Spleen (tissue), 11 donors: ENCODE measurements at regions not wholly inside any gene's neighbourhood (a gene's known extent, or its start where the extent isn't known, plus 50 kb on each side); places are given as distances from the start of the nearest gene placed in this dataset.
A peak's percentile ranks its signal among the peaks of the same experiment; 100 is the strongest.
"Not testable (repeated sequence)": the region's sequence is repeated elsewhere in the genome, so short reads cannot be mapped to it uniquely, and the experiment has no call there.

ENCODE experiments used
- DNase-seq: peaks from one replicate; pipeline ENCODE4 v3.0.0-alpha.2; 2020
- H3K27ac ChIP-seq, 8 donors: fragments of 200-600 bp; sonication (generic) in 7 of 8; 1 replicate in 4 of 8; 2 replicates in 4 of 8; pipeline versions ENCODE4 v1.5.0 to v1.8.0; 2016 to 2021; ENCODE audit warnings: inconsistent platforms in 4 of 8, mild to moderate bottlenecking in 4 of 8, moderate library complexity in 1 of 8
- H3K27me3 ChIP-seq, 7 donors: fragments of 200-600 bp; sonication (generic) in 6 of 7; replicated peaks in 1 of 7; 1 replicate in 4 of 7; 2 replicates in 3 of 7; pipeline versions ENCODE4 v1.5.0 to v1.8.0; 2016 to 2021; ENCODE audit warnings: inconsistent platforms in 3 of 7, mild to moderate bottlenecking in 1 of 7
- H3K36me3 ChIP-seq, 6 donors: fragments of 200-600 bp; sonication (generic) in 5 of 6; 1 replicate in 4 of 6; 2 replicates in 2 of 6; pipeline versions ENCODE4 v1.5.0 to v1.8.0; 2016 to 2021; ENCODE audit warnings: inconsistent platforms in 2 of 6
- H3K4me1 ChIP-seq, 6 donors: fragments of 200-600 bp; sonication (generic) in 5 of 6; 1 replicate in 3 of 6; 2 replicates in 3 of 6; pipeline versions ENCODE4 v1.5.0 to v1.8.0; 2016 to 2021; ENCODE audit warnings: inconsistent platforms in 3 of 6
- H3K4me3 ChIP-seq, 8 donors: fragments of 200-600 bp; sonication (generic) in 7 of 8; 1 replicate in 4 of 8; 2 replicates in 4 of 8; pipeline versions ENCODE4 v1.5.0 to v1.8.0; 2016 to 2021; ENCODE audit warnings: inconsistent platforms in 4 of 8, mild to moderate bottlenecking in 4 of 8, moderate library complexity in 2 of 8
- H3K9me3 ChIP-seq, 8 donors: fragments of 200-600 bp; sonication (generic) in 7 of 8; 1 replicate in 4 of 8; 2 replicates in 4 of 8; pipeline versions ENCODE4 v1.5.0 to v1.8.0; 2016 to 2021; ENCODE audit warnings: inconsistent platforms in 4 of 8
- CTCF ChIP-seq, 11 experiments: fragments of 200-600 bp in 7 of 11; fragments of 450-650 bp in 4 of 11; sonication (generic) in 4 of 11; IDR thresholded peaks in 8 of 11; conservative IDR thresholded peaks in 3 of 11; 1 replicate in 7 of 11; 2 replicates in 4 of 11; pipeline versions ENCODE4 v1.4.0 to v1.8.0; 2016 to 2021; ENCODE audit warnings: antibody characterized with exemption in 11 of 11, inconsistent platforms in 4 of 11, mild to moderate bottlenecking in 1 of 11
- POLR2A ChIP-seq, 3 donors: fragments of 450-650 bp; IDR thresholded peaks; one replicate each; pipeline ENCODE4 v1.5.1; 2017; ENCODE audit warnings: antibody characterized with exemption in 3 of 3, mild to moderate bottlenecking in 1 of 3
- POLR2AphosphoS5 ChIP-seq, 3 donors: sonication (generic); formaldehyde crosslinking; IDR thresholded peaks; one replicate each; pipeline ENCODE4 v1.5.1; 2017; ENCODE audit warnings: antibody characterized with exemption in 3 of 3
- WGBS, 5 donors: extraction: QIAGEN DNeasy Blood & Tissue Kit in 3 of 5; methylation state at CpG; one replicate each; pipeline versions ENCODE4 v1.1.5 to v1.1.7; 2013 to 2018; 5-methylcytosine and 5-hydroxymethylcytosine counted together
- intact Hi-C: fragments of 100-400 bp; cut with DNase I; formaldehyde crosslinking; loops from one replicate; pipeline ENCODE4 v1.15.0; 2023; ENCODE audit warnings: low total_unique reads
- donor health status: healthy with polysubstance abuse.
- donor health status: DM: no; HTN: no; CAD: no; lungs with moderate emphysema.
- donor health status: DM: no; HTN: no; CAD: no.
- donor health status: Bipolar disorder and iron deficiency.
- donor health status: healthy.
- donor health status: DM: no; HTN: no; CAD: no.
- donor health status: DM: yes; HTN: yes; CAD: no.

GRCh38 chr4:159944477-159944876 is 841.6 kb downstream of the RAPGEF2 start:
- TF ChIP-seq POLR2A (IDR thresholded peaks at IDR 0.05) (no peak), POLR2AphosphoS5 (IDR thresholded peaks at IDR 0.05) (no peak), CTCF (IDR thresholded peaks at IDR 0.05 in 8 of 11, conservative IDR thresholded peaks at IDR 0.05 in 3 of 11) (no peak)
- no peak for DNase-seq
- Histone ChIP-seq H3K27ac (no peak overlapping the region), H3K9me3 (peaks cover 0 to 4% (median 0%) of the 10 kb centered on the region in 8 donors), H3K4me3 (no peak overlapping the region), H3K4me1 (no peaks in the 10 kb centered on the region), H3K27me3 (no peaks in the 10 kb centered on the region), H3K36me3 (no peaks in the 10 kb centered on the region)
- 83 to 94% (median 89%) methylated on average over 4 of the region's 4 CpGs for WGBS, 5 donors
- intact Hi-C loops: no loop called here

GRCh38 chr4:159946983-159947615 is 844.2 kb downstream of the RAPGEF2 start:
- no peak for TF ChIP-seq POLR2A (IDR thresholded peaks at IDR 0.05)
- TF ChIP-seq CTCF (IDR thresholded peaks at IDR 0.05 in 8 of 11, conservative IDR thresholded peaks at IDR 0.05 in 3 of 11): peak in 8 of 11 experiments; percentile 18 to 67 (median 50)
- WGBS, 5 donors: 31 to 45% (median 37%) methylated on average over 4 of the region's 4 CpGs
- no peaks in the 10 kb centered on the region for H3K9me3 ChIP-seq
- H3K27me3 ChIP-seq: no peaks in the 10 kb centered on the region
- H3K27ac ChIP-seq: no peak overlapping the region
- intact Hi-C loops: no loop called here
- no peaks in the 10 kb centered on the region for H3K36me3 ChIP-seq
- no peak for DNase-seq
- no peaks in the 10 kb centered on the region for H3K4me1 ChIP-seq
- peak overlapping the region in 1 of 8 donors; percentile 23 for H3K4me3 ChIP-seq

GRCh38 chr4:159950707-159951106 is 847.8 kb downstream of the RAPGEF2 start:
- H3K4me3 ChIP-seq: no peak overlapping the region
- TF ChIP-seq CTCF (IDR thresholded peaks at IDR 0.05 in 8 of 11, conservative IDR thresholded peaks at IDR 0.05 in 3 of 11) (no peak), POLR2AphosphoS5 (IDR thresholded peaks at IDR 0.05) (no peak), POLR2A (IDR thresholded peaks at IDR 0.05) (no peak)
- no peak for DNase-seq
- no peaks in the 10 kb centered on the region for H3K9me3 ChIP-seq
- no peaks in the 10 kb centered on the region for H3K4me1 ChIP-seq
- intact Hi-C loops: no loop called here
- no peaks in the 10 kb centered on the region for H3K36me3 ChIP-seq
- no peaks in the 10 kb centered on the region for H3K27me3 ChIP-seq
- 36 to 59% (median 40%) methylated on average over 1 of the region's 1 CpG for WGBS, 5 donors
- H3K27ac ChIP-seq: no peak overlapping the region

- intact Hi-C loops: no loop called here
- Histone ChIP-seq H3K36me3 (no peaks in the 10 kb centered on the region), H3K9me3 (no peaks in the 10 kb centered on the region), H3K4me3 (no peak overlapping the region), H3K27me3 (no peaks in the 10 kb centered on the region), H3K27ac (no peak overlapping the region), H3K4me1 (no peaks in the 10 kb centered on the region)
- 52 to 87% (median 71%) methylated on average over 4 of the region's 4 CpGs for WGBS, 5 donors
- no peak for DNase-seq
- TF ChIP-seq POLR2A (IDR thresholded peaks at IDR 0.05): no peak
- TF ChIP-seq POLR2AphosphoS5 (IDR thresholded peaks at IDR 0.05): no peak
- TF ChIP-seq CTCF (IDR thresholded peaks at IDR 0.05 in 8 of 11, conservative IDR thresholded peaks at IDR 0.05 in 3 of 11): no peak
Measured at GRCh38 chr4:159966746-159967145, 863.9 kb downstream of the RAPGEF2 start.

- H3K36me3 ChIP-seq, H3K27ac ChIP-seq, H3K4me1 ChIP-seq, DNase-seq, intact Hi-C loops, H3K27me3 ChIP-seq, H3K4me3 ChIP-seq: not testable (repeated sequence)
- 43 to 54% (median 53%) methylated on average over 6 of the region's 6 CpGs for WGBS, 5 donors
- H3K9me3 ChIP-seq: peaks cover 0 to 12% (median 2%) of the 10 kb centered on the region in 8 donors
Measured at GRCh38 chr4:159976871-159977482, 874.1 kb downstream of the RAPGEF2 start.
